ENCODE measurements at regions not wholly inside any gene's neighbourhood (a gene's known extent, or its start where the extent isn't known, plus 50 kb on each side); places are given as distances from the start of the nearest gene placed in this dataset.

DNA sequence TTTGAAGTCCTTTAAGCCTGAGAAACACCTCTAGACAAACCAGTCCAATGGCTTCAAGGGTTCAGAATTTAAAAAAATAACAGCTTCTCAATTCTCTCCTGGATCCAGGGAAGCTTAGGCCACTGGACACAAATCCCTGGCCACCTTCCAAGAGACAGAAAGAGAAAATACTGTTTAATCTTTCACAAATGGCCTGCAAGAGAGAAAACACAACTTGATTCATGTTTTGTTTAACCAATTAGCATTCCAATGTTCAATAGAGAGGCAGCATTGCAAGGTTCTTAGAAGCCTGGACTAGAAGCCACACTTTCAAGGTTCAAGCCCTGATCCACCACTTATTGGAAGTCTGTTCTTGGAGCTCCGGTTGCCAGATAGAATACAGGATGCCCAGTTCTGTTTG is 109.0 kb upstream of the PARD3B start:
- DNase-seq (ENCODE audit: low read depth): no peak

DNA sequence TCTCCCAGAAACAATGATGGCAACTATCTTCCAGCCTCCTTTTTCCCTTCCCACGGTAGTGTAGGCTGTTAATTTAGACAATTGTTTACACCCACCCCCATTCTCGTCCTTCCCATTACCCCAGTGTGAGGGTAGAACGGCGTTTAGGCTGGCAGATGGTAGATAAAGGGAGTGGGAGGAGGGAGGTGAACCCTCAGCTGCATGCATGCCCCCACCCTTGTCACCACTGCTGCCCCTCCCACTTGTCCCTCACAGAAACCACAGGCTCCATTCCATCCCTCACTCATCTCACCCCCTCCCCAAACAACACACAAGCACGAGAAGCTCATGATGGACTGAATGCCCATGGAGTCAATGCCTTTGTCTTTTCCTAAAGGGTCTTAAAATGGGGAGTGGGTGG is 107.9 kb upstream of the PARD3B start:
- no peak for DNase-seq (ENCODE audit: low read depth)

DNA sequence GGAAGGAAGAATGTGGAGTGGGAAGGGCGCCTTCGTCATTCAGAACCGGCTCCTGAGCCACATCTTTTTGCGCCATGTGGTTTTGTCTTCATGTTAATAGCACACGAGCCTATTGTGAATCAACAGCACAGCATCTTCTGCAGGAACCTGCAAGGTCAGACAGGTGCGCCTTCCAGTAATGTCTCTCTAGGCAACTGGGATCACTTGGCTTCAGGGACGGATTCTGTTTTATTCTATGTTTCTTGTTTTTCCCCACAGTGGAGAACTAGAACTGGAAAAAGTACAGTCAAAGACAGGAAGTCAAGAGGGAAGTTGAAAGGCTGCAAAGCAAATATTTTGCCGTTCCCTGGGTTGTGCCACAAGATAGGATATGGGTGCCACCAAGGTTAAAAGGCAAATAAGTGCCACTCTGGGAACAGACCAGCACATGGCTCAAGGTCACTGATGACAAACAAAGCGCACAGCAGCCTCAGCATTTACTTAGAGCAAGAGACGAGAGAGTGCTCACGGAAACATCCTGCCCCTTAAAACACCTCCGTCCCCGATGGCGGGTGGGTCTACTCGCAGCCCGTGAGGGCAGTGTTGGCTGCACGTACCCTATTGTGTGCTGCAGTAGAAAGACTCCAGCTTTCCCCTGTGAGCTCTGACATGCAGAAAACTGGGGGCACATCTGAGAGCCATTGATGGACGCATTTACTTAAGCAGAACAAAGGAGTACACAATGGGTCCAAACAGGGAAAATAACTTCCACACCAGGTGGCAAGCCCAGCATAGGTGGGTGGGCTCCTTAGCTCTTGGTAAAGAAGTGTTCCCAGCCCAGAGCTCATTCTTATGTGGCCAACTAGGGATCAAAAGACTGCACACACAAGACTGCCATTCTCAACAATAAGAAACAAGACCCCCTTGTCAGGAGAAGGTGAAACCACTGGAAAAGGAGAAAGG is 107.2 kb upstream of the PARD3B start:
- no peak for DNase-seq (ENCODE audit: low read depth)

DNA sequence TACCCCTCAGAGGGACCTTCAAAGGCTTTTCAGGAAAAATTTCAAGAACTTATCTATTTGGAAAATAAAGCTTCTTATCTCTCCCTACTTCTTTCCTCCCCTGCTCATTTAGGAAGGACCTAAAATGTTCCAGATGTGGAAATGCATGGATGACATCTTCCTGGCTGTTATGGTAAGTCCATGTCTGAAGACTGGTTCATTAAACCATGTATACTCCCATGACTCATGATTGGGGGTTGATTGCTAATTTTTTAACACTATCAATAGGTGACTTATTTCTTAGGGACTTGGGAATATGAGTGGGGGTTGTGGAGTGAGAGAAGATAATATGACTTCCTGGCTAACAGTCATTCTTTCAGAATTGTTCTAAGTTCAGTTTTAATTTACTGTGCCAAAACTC is 104.0 kb upstream of the PARD3B start:
- DNase-seq (ENCODE audit: low read depth): no peak

DNA sequence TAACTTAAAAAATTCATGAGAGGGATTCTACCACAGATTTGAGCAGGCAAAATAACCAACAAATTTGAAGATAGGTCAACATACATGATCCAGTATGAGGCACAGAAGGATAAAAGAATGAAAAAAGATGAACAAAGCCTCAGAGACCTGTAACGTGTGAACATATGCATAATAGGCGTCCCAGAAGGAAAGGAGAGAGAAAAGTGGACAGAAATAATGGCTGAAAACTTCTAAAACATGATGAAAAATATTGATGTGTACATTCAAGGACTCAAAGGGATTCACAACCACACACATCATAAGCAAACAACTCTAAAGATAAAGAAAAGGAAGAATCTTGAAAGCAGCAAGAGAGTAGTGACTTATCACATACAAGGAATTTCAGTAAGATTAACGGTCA is 100.1 kb upstream of the PARD3B start:
- DNase-seq (ENCODE audit: low read depth): no peak

DNA sequence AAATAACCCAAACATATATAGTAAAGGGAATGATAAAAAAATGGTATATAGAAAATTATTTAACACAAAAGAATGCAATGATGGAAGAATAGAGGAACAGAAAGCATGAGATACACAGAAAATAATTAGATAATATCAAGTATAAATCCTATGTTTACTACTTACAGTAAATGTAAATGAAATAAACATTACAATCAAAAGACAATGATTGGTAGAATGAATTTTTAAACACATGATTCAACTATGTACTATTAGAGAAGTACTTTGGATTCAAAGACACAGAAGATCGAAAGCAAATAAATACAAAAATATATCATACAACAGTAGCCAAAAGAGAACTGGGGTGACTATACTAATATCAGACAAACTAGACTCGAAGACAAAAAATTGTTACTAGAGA is 97.6 kb upstream of the PARD3B start:
- no peak for DNase-seq (ENCODE audit: low read depth)

DNA sequence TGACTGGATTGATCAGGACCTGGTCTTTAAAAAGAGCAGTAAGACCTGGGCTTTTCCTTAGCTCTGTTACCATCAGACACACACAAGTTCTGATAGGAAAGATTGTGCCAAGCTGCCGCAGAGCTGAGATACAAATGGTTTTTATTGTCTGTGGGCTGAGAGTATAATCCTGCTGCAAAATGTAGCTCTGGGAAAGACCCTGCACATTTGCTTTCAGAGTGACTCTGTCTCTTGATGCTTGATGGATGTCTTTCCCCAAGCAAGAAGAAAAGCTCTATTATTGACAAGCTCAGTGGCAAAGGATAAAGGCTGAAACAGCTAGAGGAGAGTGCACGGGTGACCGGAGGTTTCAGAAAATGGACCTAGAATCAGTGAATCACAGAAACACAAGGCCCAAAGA is 95.3 kb upstream of the PARD3B start:
- DNase-seq (ENCODE audit: low read depth): no peak

DNA sequence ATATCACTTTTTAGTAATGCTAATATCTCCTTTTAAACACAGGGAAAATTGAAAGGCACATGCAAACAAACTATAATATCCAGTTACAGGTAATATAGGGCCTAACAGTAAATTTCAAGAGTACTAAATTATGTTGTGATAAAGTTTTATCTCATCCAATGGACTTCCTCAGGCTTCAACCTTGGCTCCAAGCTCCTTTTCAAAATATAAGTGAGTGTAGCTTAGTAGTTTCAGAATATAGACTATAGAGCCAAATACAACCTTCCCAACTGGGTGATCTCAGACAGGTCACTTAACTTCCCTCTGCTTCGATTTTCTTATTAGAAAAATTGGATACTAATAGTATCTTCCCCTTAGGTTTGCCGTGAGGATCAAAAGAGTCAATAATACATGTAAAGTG is 93.5 kb upstream of the PARD3B start:
- DNase-seq (ENCODE audit: low read depth): no peak

DNA sequence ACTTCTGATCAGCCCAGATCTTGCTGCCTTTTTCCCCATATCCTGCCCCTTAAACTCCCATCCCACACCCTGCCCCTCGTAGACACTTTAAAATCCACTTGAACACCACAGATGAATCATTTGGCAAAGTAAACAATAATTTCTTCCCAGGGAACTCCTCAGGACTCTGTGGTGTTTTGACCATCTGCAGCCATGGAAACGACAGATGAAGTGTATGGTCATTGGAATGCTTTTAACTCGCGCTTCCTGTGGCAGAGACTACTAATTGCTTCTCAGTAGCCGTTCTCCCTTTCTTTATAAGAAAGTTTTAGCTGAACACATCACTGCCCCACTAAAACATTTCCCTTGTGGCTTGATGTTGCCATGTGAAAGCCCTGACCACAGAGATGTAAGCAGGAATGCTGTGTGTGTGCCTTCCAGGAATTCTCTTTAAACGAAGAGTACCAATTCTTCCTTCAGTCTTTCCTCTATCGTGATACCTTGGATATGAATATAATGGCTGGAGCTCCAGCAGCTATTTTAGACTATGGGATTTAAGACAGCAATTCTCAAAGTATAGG is 92.7 kb upstream of the PARD3B start:
- no peak for DNase-seq (ENCODE audit: low read depth)

DNA sequence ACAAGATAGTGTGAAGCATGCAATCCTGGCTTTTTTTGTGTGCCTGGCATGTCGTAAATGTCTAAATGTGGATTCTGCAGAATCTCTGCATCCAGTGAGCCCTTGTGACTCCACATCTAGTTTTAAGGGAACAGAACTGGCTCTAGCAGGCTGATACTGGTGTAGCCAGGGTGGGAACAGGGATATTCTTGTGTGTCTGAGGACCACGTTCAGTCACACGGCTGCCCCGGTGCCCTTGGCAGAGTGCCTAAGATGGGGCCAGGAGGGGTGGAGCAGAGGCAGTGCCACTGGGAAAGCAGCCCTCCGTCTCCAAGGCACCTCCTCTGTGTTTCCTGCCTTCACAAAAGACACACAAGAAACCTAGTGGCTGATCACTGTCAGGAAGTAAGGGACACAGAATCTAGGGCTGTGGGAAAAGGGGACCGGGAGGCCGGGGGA is 91.5 kb upstream of the PARD3B start:
- DNase-seq (ENCODE audit: low read depth): no peak

DNA sequence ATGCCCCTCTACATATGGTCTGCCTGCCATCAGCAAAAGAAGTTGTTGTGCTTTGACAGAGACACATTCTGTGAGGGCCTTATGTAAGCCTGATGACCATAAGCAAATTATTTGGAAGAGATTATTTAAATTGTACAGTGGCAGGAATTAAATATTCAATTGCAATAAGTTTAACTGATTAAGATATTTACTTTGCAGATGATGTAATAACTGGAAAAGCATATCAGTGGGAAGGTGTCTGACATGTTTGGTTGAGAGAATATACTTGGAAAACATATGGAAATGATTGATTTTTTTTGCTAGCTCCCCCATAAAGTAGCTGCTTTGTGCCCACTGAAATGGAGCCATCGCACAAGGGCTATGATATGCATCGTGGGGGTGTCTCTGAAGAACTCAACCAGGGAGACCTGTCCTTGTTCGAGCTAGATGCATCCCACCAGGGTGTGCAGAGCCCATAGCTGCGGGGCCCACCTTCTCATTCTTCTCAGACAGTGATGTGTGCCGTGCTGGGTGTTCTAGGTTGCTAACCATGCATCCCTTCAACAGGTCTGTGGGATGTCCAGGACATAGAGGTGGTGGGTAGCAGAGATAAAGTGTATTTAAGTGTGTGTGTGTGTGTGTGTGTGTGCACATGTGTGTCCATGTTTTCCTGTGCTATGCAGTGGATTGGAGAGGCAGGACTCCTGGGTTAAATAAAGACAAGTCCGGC is 90.4 kb upstream of the PARD3B start:
- DNase-seq (ENCODE audit: low read depth): no peak

DNA sequence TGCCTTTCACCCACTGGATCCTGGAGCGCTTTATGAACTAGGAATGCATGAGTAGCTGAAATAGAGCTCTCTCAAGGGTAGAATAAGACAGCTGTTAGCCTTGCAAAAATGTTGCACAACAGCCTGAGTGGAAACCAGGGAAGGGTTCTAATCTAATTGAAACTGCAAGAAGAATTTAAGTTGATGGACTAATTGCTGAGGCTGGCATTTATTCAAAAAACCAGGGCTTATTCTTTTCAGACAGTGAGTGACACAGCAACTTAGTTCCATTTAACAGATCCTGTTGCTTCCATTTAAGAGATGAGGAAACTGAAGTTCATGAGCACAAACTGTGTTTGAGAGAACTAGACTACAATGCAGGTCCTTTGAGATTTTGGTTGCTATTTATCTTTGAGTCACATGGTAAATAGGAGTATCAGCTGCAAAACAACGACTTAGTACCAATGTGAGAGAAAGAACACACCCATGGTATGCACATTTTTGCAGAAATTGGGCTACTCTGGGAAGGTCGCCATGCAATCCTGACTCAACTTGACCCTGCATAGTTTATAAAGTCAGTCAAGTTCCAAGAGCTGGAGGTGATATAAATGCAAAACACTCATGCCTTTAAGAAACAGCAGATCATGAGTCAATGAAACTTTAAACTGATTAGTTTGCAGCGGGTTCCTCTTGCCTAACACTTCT is 76.4 kb upstream of the PARD3B start:
- no peak for DNase-seq (ENCODE audit: low read depth)

DNA sequence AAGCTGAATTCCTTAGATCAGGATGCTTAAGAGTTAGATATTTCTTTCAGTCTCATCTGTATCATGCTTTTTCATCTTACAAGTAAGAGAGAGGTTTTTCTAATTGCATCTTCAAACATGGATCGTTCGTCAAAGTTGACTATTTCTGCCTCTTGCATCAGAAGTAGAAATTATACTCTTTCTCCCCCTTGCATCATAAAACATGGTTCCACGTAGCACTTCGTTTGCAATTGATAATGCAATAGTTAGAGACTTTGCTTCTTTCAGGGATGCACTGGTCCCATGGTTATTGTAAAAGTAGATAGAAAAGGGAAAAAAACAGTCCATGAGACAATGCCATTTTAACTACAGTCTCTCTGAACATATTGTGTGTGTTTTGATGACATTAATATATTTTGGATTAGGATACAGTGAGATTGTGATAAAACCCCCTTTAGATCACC is 75.1 kb upstream of the PARD3B start:
- no peak for DNase-seq (ENCODE audit: low read depth)

DNA sequence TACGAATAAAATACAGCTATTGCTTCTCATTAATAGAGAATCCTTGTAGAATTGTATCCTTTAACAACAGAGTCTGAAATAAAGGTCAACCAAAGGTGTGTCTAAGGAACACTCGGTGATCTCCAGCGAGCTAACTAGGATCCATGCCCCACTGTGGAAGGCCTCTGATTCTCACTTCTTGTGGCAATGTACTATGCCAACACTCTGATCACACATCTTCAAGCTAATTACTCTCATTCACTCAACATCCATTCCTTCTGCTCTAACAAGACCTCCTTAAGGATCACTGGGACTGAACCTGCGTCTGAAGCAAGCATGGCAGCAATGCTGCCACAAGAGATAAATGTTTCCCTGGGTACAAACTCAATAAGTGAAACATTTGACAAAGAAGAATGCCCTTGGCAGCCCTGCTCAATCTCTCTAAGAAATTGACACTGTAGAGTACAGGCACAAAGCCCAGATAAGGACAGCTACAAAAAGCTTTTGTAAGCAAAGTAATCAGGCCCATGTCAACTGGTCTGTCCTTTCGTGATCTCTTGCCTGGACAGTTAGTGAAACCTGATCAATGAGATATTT is 74.6 kb upstream of the PARD3B start:
- no peak for DNase-seq (ENCODE audit: low read depth)

DNA sequence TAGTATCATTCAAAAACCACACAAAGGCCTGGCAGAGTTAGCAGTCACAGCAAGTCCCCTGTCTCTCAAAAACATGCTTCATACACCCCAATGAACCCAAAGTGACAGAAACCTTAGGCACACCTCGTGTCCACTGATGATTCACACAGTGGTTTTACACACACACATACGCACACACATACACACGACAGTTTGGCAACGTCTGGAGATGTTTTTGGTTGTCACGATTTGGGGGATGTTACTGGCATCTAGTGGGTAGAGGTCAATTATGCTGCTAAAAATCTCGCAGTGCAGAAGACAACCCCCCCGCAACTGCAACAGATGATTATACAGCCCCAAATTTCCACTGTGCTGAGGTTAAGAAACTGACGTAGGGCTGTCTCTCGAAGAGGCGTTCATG is 72.9 kb upstream of the PARD3B start:
- DNase-seq (ENCODE audit: low read depth): no peak

DNA sequence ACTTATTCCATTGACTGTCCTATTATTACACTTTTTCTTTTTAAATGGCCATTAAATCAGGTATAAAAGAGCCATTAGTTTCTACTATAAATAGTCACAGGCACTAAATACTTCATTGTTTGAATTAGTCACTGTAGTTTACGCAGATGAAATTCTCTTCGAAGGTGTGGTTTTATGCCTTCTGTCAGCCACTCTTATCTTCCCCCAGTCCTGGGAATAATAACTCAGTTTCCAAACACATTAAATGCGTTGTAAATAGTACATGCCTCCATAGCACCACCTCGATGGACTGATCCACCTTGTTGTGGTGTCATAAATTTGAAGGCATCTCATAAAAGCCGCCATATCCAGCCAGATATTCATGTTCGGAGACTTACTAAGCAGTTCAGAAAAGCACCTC is 72.1 kb upstream of the PARD3B start:
- no peak for DNase-seq (ENCODE audit: low read depth)

DNA sequence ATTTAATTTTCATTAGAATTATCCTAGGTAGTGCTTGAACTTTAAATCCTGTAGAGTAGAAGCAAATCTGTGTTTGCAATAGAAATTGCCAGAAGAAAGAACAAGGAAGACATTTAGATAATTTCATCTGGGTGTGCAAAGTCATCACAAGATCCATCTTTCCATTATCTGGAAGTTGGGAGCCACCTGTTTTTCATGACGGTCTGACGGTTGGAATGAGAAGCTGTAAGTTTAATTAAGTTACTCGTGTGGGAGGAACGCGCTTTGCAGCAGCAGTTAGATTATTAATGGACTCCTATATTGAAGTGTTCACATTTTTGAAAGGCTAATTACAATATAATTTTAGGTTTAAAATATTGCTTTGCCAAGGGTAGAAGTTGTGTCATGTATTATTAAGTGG is 69.9 kb upstream of the PARD3B start:
- no peak for DNase-seq (ENCODE audit: low read depth)

DNA sequence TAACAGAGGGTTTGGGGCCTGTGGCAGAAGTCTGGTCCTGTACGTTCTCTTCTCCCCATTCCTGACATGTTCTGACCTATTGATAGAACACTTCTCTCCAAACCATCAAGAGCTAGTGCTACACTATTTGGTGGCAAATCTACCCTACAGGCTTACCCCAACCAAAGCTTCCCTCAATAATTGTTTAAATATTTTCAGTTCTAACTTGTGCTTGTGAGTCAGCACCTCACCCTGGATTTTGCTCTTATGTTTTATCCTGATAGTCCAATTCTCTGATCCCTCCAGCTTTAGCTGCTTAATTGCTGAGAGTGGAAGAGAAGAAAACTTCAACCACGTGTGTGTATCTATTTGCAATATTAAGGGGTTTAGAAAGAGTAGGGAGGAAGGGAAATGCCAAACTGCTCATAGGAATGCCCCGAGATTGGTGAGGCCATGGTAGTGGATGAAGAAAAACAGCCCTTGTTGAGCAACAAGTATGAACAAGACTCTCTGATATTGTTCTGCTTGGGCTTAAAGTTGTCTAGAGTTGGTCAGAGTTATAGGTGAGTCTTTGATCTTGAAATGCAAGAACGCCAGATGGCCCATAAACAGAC is 67.8 kb upstream of the PARD3B start:
- no peak for DNase-seq (ENCODE audit: low read depth)

DNA sequence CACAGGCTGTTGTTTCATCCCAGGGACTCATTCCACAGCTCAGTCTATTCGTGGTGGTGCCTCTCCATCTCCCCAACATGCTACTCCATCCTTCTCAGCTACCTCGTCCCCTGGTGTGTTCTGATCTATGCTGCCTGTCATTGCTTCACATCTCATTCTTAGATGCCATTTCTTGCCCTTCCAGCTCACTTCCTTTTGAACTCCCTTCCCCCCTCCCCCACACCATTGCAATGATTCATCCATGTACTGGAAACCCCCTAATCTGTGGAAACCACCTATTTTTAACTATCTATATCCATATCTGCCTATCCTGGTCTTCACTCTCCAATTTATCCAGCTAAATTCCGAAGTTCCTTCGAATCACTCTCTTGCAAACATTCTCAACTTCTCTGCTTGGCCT is 65.7 kb upstream of the PARD3B start:
- DNase-seq (ENCODE audit: low read depth): no peak

DNA sequence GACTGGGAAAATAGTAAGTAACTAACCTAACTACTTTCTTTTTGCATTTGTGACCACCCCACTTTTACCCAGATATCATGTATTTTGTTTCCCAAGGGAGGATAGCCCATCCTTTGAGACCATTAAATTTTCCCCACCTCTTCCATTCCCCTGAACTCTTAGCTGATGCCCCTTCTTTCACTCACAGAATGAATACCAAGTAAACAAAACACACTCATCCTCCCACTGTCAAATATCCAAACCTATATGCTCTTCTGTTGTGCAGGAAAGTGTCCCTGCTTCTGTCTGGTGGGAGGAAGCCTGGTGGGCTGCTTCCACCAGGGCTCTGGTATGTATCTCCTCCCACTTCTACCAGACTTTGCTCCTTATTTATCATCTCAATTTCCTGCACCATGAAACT is 64.6 kb upstream of the PARD3B start:
- no peak for DNase-seq (ENCODE audit: low read depth)

DNA sequence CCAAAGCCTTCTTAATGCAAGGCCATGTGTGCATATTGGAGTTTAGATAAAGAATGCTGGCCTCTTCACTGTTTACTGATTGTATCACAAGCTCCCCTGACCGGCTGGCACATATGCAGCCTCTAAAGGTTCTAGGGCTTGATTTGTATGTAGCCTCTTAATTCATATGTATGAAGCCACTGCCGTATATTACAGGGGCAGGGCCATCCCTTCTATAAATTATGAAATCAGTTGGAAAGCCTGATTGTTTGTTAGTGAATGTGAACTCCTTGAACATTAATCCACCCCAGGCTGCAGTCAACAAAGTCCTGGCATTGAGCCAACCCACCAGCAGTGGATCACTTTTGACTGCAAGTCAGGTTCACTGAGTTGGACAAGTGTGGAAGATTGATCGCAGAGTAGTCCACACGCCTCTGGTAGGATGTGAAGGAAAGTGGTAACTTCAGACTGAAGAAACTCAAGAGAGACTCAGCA is 61.6 kb upstream of the PARD3B start:
- no peak for DNase-seq (ENCODE audit: low read depth)

DNA sequence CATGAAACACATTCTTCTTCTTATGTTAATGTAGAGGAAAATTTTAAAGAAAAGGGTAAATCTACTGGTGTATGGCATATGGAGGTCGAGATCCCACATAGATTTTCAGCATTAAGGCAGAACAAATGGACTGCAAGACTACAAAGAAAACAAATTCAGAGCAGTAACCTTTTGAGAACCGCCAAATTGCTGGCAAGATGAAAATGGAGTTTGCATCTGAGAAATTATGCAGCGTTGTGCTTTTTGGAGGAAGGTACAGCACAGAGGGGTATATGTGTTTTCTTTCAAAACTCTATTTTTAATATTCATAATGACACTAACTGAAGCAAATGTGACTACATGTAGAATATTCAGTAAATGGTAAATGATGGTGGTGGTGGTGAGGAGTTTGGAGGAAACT is 59.0 kb upstream of the PARD3B start:
- DNase-seq (ENCODE audit: low read depth): no peak

Data from stimulated activated CD4-positive, alpha-beta T cell treated with anti-CD3 and anti-CD28 coated beads, Interleukin-2, amount 100 ng/mL, for 4 hours (primary cell).